H1 (cell line): ENCODE measurements at regions not wholly inside any gene's neighbourhood (a gene's known extent, or its start where the extent isn't known, plus 50 kb on each side); places are given as distances from the start of the nearest gene placed in this dataset.

Experiments
- CTCF ChIA-PET: fragments of 300-600 bp; sonication (Branson Sonifier 250); formaldehyde crosslinking; loops from one replicate; lab custom pipeline; 2021; ENCODE audit not compliant: partially characterized antibody; lab: Charles Lee
- POLR2A ChIA-PET: fragments of 300-600 bp; sonication (Branson Sonifier 250); formaldehyde crosslinking; loops from one replicate; lab custom pipeline; 2021; ENCODE audit warnings: inconsistent platforms; ENCODE audit not compliant: partially characterized antibody; lab: Charles Lee
- DNase-seq, 2 experiments: peaks; one replicate each; pipeline versions ENCODE4 v3.0.0 to v3.0.0-alpha.2; 2010 to 2022; ENCODE audit warnings: low spot score in 2 of 2, low read depth in 1 of 2, mixed read lengths in 1 of 2
- FAIRE-seq: peaks from 2 replicates; lab custom pipeline; 2011; peaks lifted over from hg19 to GRCh38; lab: Jason Lieb, UNC
- H2AFZ ChIP-seq: 2 replicates; pipeline ENCODE4 v1.8.1; 2012; ENCODE audit warnings: low read length, inconsistent platforms
- H2AK5ac ChIP-seq: 2 replicates; pipeline ENCODE4 v1.6.1; 2013; ENCODE audit warnings: low read depth, low read length
- H2BK120ac ChIP-seq: replicated peaks from 2 replicates; pipeline ENCODE3; 2013; ENCODE audit warnings: low read depth, low read length, inconsistent platforms
- H2BK12ac ChIP-seq: 2 replicates; pipeline ENCODE4 v1.6.1; 2013; ENCODE audit warnings: low read depth, low read length
- H2BK15ac ChIP-seq: 2 replicates; pipeline ENCODE4 v1.6.1; 2013; ENCODE audit warnings: low read length
- H2BK20ac ChIP-seq: 2 replicates; pipeline ENCODE4 v1.6.1; 2013; ENCODE audit warnings: low read length
- H2BK5ac ChIP-seq: 2 replicates; pipeline ENCODE4 v1.6.1; 2013; ENCODE audit warnings: low read depth, low read length
- H3K14ac ChIP-seq: 2 replicates; pipeline ENCODE4 v1.6.1; 2013; ENCODE audit warnings: inconsistent platforms; ENCODE audit not compliant: insufficient read length
- H3K18ac ChIP-seq: 2 replicates; pipeline ENCODE4 v1.6.1; 2013; ENCODE audit warnings: low read length; ENCODE audit errors: extremely low read depth
- H3K23ac ChIP-seq: 2 replicates; pipeline ENCODE4 v1.6.1; 2013; ENCODE audit warnings: inconsistent platforms; ENCODE audit not compliant: insufficient read length
- H3K23me2 ChIP-seq: 2 replicates; pipeline ENCODE4 v1.6.1; 2013; ENCODE audit warnings: low read depth, low read length
- H3K27ac ChIP-seq: 2 replicates; pipeline ENCODE4 v1.6.1; 2011; ENCODE audit warnings: low read depth, low read length, inconsistent platforms
- H3K27me3 ChIP-seq, 4 experiments: replicated peaks in 1 of 4; 1 replicate in 1 of 4; 2 replicates in 3 of 4; pipeline versions ENCODE4 v1.6.1 to v1.8.1; 2011 to 2013; ENCODE audit warnings: low read length in 3 of 4, mild to moderate bottlenecking in 3 of 4, inconsistent platforms in 2 of 4, mixed read lengths in 2 of 4, moderate library complexity in 1 of 4; ENCODE audit not compliant: control insufficient read depth in 3 of 4, insufficient read depth in 3 of 4; ENCODE audit errors: extremely low read depth in 1 of 4
- H3K36me3 ChIP-seq, 4 experiments: 2 replicates each; pipeline versions ENCODE4 v1.6.1 to v1.8.1; 2011 to 2013; ENCODE audit warnings: mild to moderate bottlenecking in 4 of 4, low read length in 3 of 4, moderate library complexity in 2 of 4, control low read depth in 1 of 4, inconsistent platforms in 1 of 4; ENCODE audit not compliant: insufficient read depth in 4 of 4, control insufficient read depth in 2 of 4
- H3K4ac ChIP-seq: replicated peaks from 2 replicates; pipeline ENCODE3; 2013; ENCODE audit warnings: low read length, low read depth, mixed read lengths, inconsistent platforms; ENCODE audit not compliant: insufficient read length
- H3K4me1 ChIP-seq, 4 experiments: replicated peaks in 1 of 4; 1 replicate in 1 of 4; 2 replicates in 3 of 4; pipeline versions ENCODE4 v1.6.1 to v1.8.1; 2011 to 2013; ENCODE audit warnings: low read length in 3 of 4, inconsistent platforms in 2 of 4, mixed read lengths in 1 of 4; ENCODE audit not compliant: insufficient read depth in 4 of 4, control insufficient read depth in 3 of 4
- H3K4me2 ChIP-seq, 2 experiments: 2 replicates each; pipeline versions ENCODE4 v1.6.1 to v1.8.1; 2011 to 2013; ENCODE audit warnings: low read depth in 2 of 2, low read length in 2 of 2, control low read depth in 1 of 2, inconsistent platforms in 1 of 2, mild to moderate bottlenecking in 1 of 2; ENCODE audit not compliant: insufficient read depth in 1 of 2
- H3K4me3 ChIP-seq, 4 experiments: fragments of 200-600, 300-600 bp in 1 of 4; sonication (generic), shearing (Covaris generic), sonication (Bioruptor Twin) in 1 of 4; 2 replicates each; pipeline versions ENCODE4 v1.5.1 to v1.8.1; 2011 to 2016; ENCODE audit warnings: low read length in 4 of 4, low read depth in 3 of 4, control low read depth in 2 of 4, inconsistent platforms in 2 of 4, mild to moderate bottlenecking in 2 of 4, mixed read lengths in 1 of 4, moderate library complexity in 1 of 4; ENCODE audit not compliant: insufficient read depth in 2 of 4; ENCODE audit errors: extremely low read depth in 1 of 4
- H3K56ac ChIP-seq: replicated peaks from 2 replicates; pipeline ENCODE3; 2013; ENCODE audit warnings: low read depth, mild to moderate bottlenecking, mixed read lengths, low read length, inconsistent platforms; ENCODE audit not compliant: insufficient read length
- H3K79me1 ChIP-seq: 2 replicates; pipeline ENCODE4 v1.6.1; 2013; ENCODE audit warnings: low read depth, low read length, control low read depth
- H3K79me2 ChIP-seq, 2 experiments: 2 replicates each; pipeline versions ENCODE4 v1.6.1 to v1.8.1; 2012 to 2013; ENCODE audit warnings: low read length in 2 of 2, mild to moderate bottlenecking in 2 of 2, inconsistent platforms in 1 of 2; ENCODE audit not compliant: insufficient read depth in 2 of 2, control insufficient read depth in 1 of 2
- H3K9ac ChIP-seq, 4 experiments: replicated peaks in 1 of 4; 1 replicate in 1 of 4; 2 replicates in 3 of 4; pipeline versions ENCODE4 v1.6.1 to v1.8.1; 2011 to 2013; ENCODE audit warnings: low read depth in 3 of 4, low read length in 3 of 4, control low read depth in 2 of 4, mild to moderate bottlenecking in 2 of 4, moderate library complexity in 2 of 4, inconsistent platforms in 1 of 4; ENCODE audit errors: extremely low read depth in 1 of 4
- H3K9me3 ChIP-seq, 2 experiments: 2 replicates each; pipeline versions ENCODE4 v1.6.1 to v1.8.1; 2012 to 2013; ENCODE audit warnings: mild to moderate bottlenecking in 2 of 2, moderate library complexity in 2 of 2, control low read depth in 1 of 2, inconsistent platforms in 1 of 2, low read depth in 1 of 2, low read length in 1 of 2, mixed read lengths in 1 of 2; ENCODE audit not compliant: insufficient read depth in 2 of 2
- H4K20me1 ChIP-seq, 2 experiments: replicated peaks in 1 of 2; 2 replicates each; pipeline versions ENCODE3 to v1.8.1; 2011 to 2013; ENCODE audit warnings: inconsistent platforms in 2 of 2, low read length in 2 of 2, mild to moderate bottlenecking in 1 of 2; ENCODE audit not compliant: insufficient read depth in 2 of 2, control insufficient read depth in 1 of 2
- H4K5ac ChIP-seq: 2 replicates; pipeline ENCODE4 v1.6.1; 2013; ENCODE audit warnings: low read length, low read depth, mixed read lengths, inconsistent platforms; ENCODE audit not compliant: insufficient read length
- H4K8ac ChIP-seq: 2 replicates; pipeline ENCODE4 v1.8.0; 2013; ENCODE audit warnings: mild to moderate bottlenecking, moderate library complexity, low read length, inconsistent platforms; ENCODE audit not compliant: insufficient read depth; ENCODE audit errors: extremely low read depth
- H4K91ac ChIP-seq: replicated peaks from 2 replicates; pipeline ENCODE3; 2013; ENCODE audit warnings: low read length, mixed read lengths, inconsistent platforms; ENCODE audit not compliant: insufficient read length
- BCL11A ChIP-seq, 2 experiments: IDR thresholded peaks; one replicate each; pipeline ENCODE4 v1.6.1; 2011; ENCODE audit warnings: low read depth in 2 of 2, low read length in 2 of 2, mild to moderate bottlenecking in 2 of 2
- BRCA1 ChIP-seq: IDR thresholded peaks from 2 replicates; pipeline ENCODE4 v1.6.1; 2012; ENCODE audit warnings: low read depth, low read length, improper control_type of control experiment
- CREB1 ChIP-seq: IDR thresholded peaks from 2 replicates; pipeline ENCODE4 v1.6.1; 2012; ENCODE audit warnings: inconsistent platforms
- EGR1 ChIP-seq: IDR thresholded peaks from 2 replicates; pipeline ENCODE4 v1.6.1; 2011; ENCODE audit warnings: low read depth, low read length, borderline replicate concordance
- EZH2 ChIP-seq: fragments of 200-600 bp; sonication (generic); IDR thresholded peaks from 2 replicates; pipeline ENCODE4 v1.7.1; 2012; ENCODE audit warnings: low read depth, mild to moderate bottlenecking, moderate library complexity, low read length, inconsistent platforms; ENCODE audit not compliant: severe bottlenecking
- POLR2AphosphoS5 ChIP-seq: IDR thresholded peaks from 2 replicates; pipeline ENCODE4 v1.6.1; 2011; ENCODE audit warnings: low read depth, low read length
- RAD21 ChIP-seq, 2 experiments: IDR thresholded peaks in 1 of 2; conservative IDR thresholded peaks in 1 of 2; 2 replicates each; pipeline ENCODE4 v1.6.1; 2011; ENCODE audit warnings: low read depth in 2 of 2, low read length in 2 of 2, improper control_type of control experiment in 1 of 2, inconsistent platforms in 1 of 2, mild to moderate bottlenecking in 1 of 2, moderate library complexity in 1 of 2
- SAP30 ChIP-seq: fragments of 300-600 bp; sonication (generic); IDR thresholded peaks from 2 replicates; pipeline ENCODE4 v1.7.1; 2012; ENCODE audit warnings: low read length, moderate library complexity, mild to moderate bottlenecking, inconsistent platforms; ENCODE audit not compliant: insufficient read depth, insufficient replicate concordance
- SIX5 ChIP-seq: IDR thresholded peaks from 2 replicates; pipeline ENCODE4 v1.6.1; 2011; ENCODE audit warnings: mild to moderate bottlenecking, low read depth, low read length
- ZNF274 ChIP-seq: IDR thresholded peaks from 2 replicates; pipeline ENCODE4 v1.7.0; 2012; ENCODE audit warnings: low read length, borderline replicate concordance; ENCODE audit errors: extremely low read depth
- whole genome bisulfite sequencing, 2 experiments: shearing (Covaris generic) in 1 of 2; methylation state at CpG; one replicate each; pipeline versions ENCODE4 v1.1.6 to v1.1.7; 2013 to 2015; ENCODE audit warnings: low lambda C conversion rate in 2 of 2, mixed read lengths in 2 of 2, inconsistent platforms in 1 of 2, low coverage in 1 of 2, missing lambda C conversion rate in 1 of 2; ENCODE audit not compliant: insufficient replicate concordance in 2 of 2, insufficient coverage in 1 of 2, insufficient read length in 1 of 2; ENCODE audit errors: extremely low coverage in 1 of 2, missing lambda C conversion rate in 1 of 2; 5-methylcytosine and 5-hydroxymethylcytosine counted together
- TF ChIP-seq, protein P1 (sequence below): IDR thresholded peaks from 2 replicates; pipeline ENCODE4 v1.6.1; 2012; ENCODE audit warnings: low read length, inconsistent platforms
- TF ChIP-seq, protein P2 (sequence below): IDR thresholded peaks from 2 replicates; pipeline ENCODE4 v1.6.1; 2012; ENCODE audit warnings: inconsistent platforms

GRCh38 chr13:73334445-73334844, 275.6 kb downstream of the KLF5 start:
- H3K27ac ChIP-seq, result no peak overlapping the region
- no peak overlapping the region for H3K4me3 ChIP-seq
- H3K27me3 ChIP-seq, result no peaks in the 10 kb centered on the region
- no peak overlapping the region for H4K91ac ChIP-seq
- H2BK120ac ChIP-seq, result no peak overlapping the region
- H2BK5ac ChIP-seq, result no peak overlapping the region
- H2AFZ ChIP-seq, result no peak overlapping the region
- DNase-seq, result no peak
- H3K4me2 ChIP-seq, result no peak overlapping the region
- no peak overlapping the region for H2BK12ac ChIP-seq
- no peaks in the 10 kb centered on the region for H4K20me1 ChIP-seq
- ChIA-PET POLR2A (no interaction called here), CTCF (no interaction called here)
- H3K9ac ChIP-seq, result no peak overlapping the region
- no peak overlapping the region for H2AK5ac ChIP-seq
- FAIRE-seq, result no peak
- H3K9me3 ChIP-seq, result no peaks in the 10 kb centered on the region
- H3K36me3 ChIP-seq, result no peaks in the 10 kb centered on the region
- H3K79me2 ChIP-seq, result no peaks in the 10 kb centered on the region
- H2BK20ac ChIP-seq, result no peak overlapping the region
- no peaks in the 10 kb centered on the region for H3K4me1 ChIP-seq
- H3K23ac ChIP-seq, result no peak overlapping the region
- H3K56ac ChIP-seq, result no peak overlapping the region
- H4K5ac ChIP-seq, result no peak overlapping the region
- no peaks in the 10 kb centered on the region for H3K79me1 ChIP-seq
- no peak overlapping the region for H2BK15ac ChIP-seq
- H4K8ac ChIP-seq, result no peak overlapping the region
- H3K4ac ChIP-seq, result no peak overlapping the region
- no peaks in the 10 kb centered on the region for H3K23me2 ChIP-seq
- no peak overlapping the region for H3K14ac ChIP-seq
- 95% methylated on average over 4 of the region's 4 CpGs; no CpG with 5 or more reads in 1 of the 2 experiments for WGBS, 2 experiments
- H3K18ac ChIP-seq, result no peak overlapping the region
- TF ChIP-seq EZH2 (no peak), ZNF274 (no peak), RAD21 (IDR thresholded peaks at IDR 0.05 in 1 of 2, conservative IDR thresholded peaks at IDR 0.05 in 1 of 2; ENCODE audit: low read depth in 2 of 2, low read length in 2 of 2) (no peak), EGR1 (no peak), BCL11A (IDR thresholded peaks at IDR 0.05; ENCODE audit: low read depth in 2 of 2, low read length in 2 of 2) (no peak), SIX5 (no peak), CREB1 (no peak), SAP30 (no peak), POLR2AphosphoS5 (no peak), BRCA1 (no peak)
- TF ChIP-seq, protein P1, sequence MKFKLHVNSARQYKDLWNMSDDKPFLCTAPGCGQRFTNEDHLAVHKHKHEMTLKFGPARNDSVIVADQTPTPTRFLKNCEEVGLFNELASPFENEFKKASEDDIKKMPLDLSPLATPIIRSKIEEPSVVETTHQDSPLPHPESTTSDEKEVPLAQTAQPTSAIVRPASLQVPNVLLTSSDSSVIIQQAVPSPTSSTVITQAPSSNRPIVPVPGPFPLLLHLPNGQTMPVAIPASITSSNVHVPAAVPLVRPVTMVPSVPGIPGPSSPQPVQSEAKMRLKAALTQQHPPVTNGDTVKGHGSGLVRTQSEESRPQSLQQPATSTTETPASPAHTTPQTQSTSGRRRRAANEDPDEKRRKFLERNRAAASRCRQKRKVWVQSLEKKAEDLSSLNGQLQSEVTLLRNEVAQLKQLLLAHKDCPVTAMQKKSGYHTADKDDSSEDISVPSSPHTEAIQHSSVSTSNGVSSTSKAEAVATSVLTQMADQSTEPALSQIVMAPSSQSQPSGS, result no peak
- TF ChIP-seq, protein P2, sequence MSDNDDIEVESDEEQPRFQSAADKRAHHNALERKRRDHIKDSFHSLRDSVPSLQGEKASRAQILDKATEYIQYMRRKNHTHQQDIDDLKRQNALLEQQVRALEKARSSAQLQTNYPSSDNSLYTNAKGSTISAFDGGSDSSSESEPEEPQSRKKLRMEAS, result no peak
